ENCODE measurements at regions not wholly inside any gene's neighbourhood (a gene's known extent, or its start where the extent isn't known, plus 50 kb on each side); places are given as distances from the start of the nearest gene placed in this dataset.

DNA sequence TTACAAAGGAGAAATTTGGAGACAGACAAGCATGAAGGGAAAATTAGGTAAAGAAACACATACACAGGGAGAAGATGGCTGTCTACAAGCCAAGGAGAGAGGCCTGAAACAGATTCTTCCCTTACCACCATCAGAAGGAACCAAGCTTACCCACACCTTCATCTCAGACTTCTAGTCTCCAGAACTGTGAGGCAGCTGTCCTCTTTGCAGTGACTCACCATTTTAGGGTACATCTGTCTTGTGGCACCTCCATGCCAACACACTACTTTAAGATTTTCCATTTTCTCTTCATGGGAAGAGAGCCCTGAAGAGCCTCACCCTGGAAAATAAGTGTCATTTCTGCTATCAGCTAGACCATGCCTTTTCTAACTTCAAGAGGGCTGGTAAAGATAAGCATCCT is 369.3 kb downstream of the FRK start:
- TF ChIP-seq, protein P1, sequence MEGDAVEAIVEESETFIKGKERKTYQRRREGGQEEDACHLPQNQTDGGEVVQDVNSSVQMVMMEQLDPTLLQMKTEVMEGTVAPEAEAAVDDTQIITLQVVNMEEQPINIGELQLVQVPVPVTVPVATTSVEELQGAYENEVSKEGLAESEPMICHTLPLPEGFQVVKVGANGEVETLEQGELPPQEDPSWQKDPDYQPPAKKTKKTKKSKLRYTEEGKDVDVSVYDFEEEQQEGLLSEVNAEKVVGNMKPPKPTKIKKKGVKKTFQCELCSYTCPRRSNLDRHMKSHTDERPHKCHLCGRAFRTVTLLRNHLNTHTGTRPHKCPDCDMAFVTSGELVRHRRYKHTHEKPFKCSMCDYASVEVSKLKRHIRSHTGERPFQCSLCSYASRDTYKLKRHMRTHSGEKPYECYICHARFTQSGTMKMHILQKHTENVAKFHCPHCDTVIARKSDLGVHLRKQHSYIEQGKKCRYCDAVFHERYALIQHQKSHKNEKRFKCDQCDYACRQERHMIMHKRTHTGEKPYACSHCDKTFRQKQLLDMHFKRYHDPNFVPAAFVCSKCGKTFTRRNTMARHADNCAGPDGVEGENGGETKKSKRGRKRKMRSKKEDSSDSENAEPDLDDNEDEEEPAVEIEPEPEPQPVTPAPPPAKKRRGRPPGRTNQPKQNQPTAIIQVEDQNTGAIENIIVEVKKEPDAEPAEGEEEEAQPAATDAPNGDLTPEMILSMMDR (IDR thresholded peaks at IDR 0.05; ENCODE audit: insufficient read depth, low read length, poor library complexity, severe bottlenecking): no peak
- no peak overlapping the region for H3K4me3 ChIP-seq (replicated peaks; ENCODE audit: low read depth, low read length)
- H3K27me3 ChIP-seq (replicated peaks; ENCODE audit: control insufficient read depth, insufficient read depth, low read length): no peaks in the 10 kb centered on the region
- H3K36me3 ChIP-seq (ENCODE audit: control insufficient read depth, insufficient read depth, low read length): no peaks in the 10 kb centered on the region
- no peak for DNase-seq (ENCODE audit: extremely low read depth, insufficient read length)

DNA sequence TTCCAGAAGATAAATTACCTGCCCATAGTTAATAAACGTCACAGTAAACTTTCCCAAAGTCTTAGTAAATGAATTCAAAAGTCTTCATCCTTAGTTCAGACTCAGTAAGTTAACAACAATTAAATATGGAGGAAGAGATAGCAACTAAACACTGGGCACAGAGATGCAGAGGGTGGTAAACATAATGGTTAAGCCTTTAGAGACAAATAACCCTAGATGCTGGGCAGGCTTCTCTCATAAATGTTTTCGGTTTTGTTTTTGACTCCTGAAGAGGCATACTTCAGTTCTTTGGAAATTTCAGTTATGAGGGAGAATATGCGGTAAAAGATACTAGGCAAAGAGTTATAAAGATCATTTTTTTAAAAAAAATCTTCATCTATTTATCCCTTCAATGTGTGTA is 369.8 kb downstream of the FRK start:
- TF ChIP-seq, protein P1 (IDR thresholded peaks at IDR 0.05; ENCODE audit: insufficient read depth, low read length, poor library complexity, severe bottlenecking): no peak
- H3K36me3 ChIP-seq (ENCODE audit: control insufficient read depth, insufficient read depth, low read length): no peaks in the 10 kb centered on the region
- no peaks in the 10 kb centered on the region for H3K27me3 ChIP-seq (replicated peaks; ENCODE audit: control insufficient read depth, insufficient read depth, low read length)
- H3K4me3 ChIP-seq (replicated peaks; ENCODE audit: low read depth, low read length): no peak overlapping the region
- DNase-seq (ENCODE audit: extremely low read depth, insufficient read length): no peak

DNA sequence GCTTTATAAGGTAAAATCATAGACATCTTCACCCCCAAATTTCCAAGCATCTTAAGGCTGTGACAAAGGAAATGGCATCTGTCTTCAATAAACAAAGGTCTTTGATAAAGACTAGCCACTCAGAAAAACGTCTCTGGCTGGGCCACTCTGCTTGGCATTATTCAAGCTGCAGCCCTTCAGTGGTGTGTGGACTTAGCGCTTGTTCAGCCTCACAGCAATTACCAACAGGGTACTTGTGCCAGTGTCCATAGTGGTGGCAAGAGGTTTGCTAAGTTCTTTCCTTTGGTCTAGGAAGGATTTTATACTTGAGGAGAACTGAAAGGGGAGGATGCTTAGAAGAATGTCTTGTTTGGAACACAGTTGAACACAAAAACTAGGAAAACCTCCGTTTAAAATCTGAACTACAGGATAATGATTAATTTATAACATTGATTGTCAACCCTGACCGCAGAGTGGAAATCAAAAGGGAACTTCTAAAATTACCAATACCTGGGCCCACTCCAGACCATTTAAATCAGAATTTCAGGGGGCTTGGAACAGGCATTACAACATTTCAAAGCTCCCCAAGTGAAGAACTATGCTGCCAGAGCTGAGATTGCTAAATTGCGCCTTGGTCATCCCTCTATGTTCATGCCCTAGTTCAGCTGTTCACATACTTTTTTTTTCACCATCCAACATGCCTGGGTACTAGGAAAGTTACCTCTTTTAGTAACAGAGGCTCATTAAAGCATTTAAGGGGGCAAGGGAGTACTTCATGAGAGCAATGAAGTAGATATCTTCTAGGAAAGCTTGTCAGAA is 378.5 kb downstream of the FRK start:
- no peak for DNase-seq (ENCODE audit: extremely low read depth, insufficient read length)
- Histone ChIP-seq H3K27me3 (replicated peaks; ENCODE audit: control insufficient read depth, insufficient read depth, low read length) (no peaks in the 10 kb centered on the region), H3K36me3 (ENCODE audit: control insufficient read depth, insufficient read depth, low read length) (no peaks in the 10 kb centered on the region), H3K4me3 (replicated peaks; ENCODE audit: low read depth, low read length) (no peak overlapping the region)
- TF ChIP-seq, protein P1 (IDR thresholded peaks at IDR 0.05; ENCODE audit: insufficient read depth, low read length, poor library complexity, severe bottlenecking): no peak

DNA sequence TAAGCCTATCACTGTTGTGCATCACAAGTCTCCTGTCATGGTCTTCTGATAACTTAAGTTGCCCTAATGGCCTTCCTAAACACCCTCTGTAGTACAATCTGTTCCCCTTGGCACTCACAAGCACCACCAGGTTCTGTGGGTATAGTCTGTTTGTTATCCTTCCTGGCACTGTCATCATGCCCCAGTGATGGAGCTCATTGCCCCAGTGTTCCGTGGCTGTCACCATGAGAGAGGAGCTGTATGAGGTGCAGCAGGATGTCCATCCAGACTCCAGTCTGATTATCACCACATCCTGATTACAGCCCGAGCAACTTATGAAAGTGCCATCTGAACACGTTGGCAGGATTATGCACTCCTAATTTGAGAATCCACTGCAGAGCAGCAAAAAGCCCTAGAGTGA is 380.1 kb downstream of the FRK start:
- Histone ChIP-seq H3K4me3 (replicated peaks; ENCODE audit: low read depth, low read length) (no peak overlapping the region), H3K36me3 (ENCODE audit: control insufficient read depth, insufficient read depth, low read length) (no peaks in the 10 kb centered on the region), H3K27me3 (replicated peaks; ENCODE audit: control insufficient read depth, insufficient read depth, low read length) (no peaks in the 10 kb centered on the region)
- TF ChIP-seq, protein P1 (IDR thresholded peaks at IDR 0.05; ENCODE audit: insufficient read depth, low read length, poor library complexity, severe bottlenecking): no peak
- no peak for DNase-seq (ENCODE audit: extremely low read depth, insufficient read length)

DNA sequence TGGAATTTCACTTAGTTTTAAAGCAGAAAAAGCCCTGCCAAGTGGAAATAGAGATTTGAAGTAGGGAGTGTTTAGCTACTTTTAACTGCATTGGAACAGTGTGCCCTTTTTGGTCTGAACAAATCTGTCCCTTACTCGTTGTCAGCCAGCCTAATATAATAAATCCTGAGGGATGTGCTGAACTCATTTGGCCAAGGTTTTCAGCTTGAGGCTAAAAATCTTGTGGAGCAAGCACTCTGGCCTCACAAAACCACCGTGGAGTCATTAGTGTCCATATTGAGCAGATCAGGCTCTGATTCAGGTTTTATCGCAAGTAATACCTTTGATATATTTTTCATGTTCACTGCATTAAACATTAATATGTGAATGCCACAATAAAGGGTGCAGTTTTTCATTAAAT is 383.5 kb downstream of the FRK start:
- no peaks in the 10 kb centered on the region for H3K27me3 ChIP-seq (replicated peaks; ENCODE audit: control insufficient read depth, insufficient read depth, low read length)
- DNase-seq (ENCODE audit: extremely low read depth, insufficient read length): no peak

More for the DNA sequence above, 383.5 kb downstream of the FRK start:
- TF ChIP-seq, protein P1 (IDR thresholded peaks at IDR 0.05; ENCODE audit: insufficient read depth, low read length, poor library complexity, severe bottlenecking): no peak
- no peaks in the 10 kb centered on the region for H3K36me3 ChIP-seq (ENCODE audit: control insufficient read depth, insufficient read depth, low read length)
- H3K4me3 ChIP-seq (replicated peaks; ENCODE audit: low read depth, low read length): no peak overlapping the region
